ENCODE measurements at regions not wholly inside any gene's neighbourhood (a gene's known extent, or its start where the extent isn't known, plus 50 kb on each side); places are given as distances from the start of the nearest gene placed in this dataset.

GRCh38 chrX:46386511-46386910 is 158.7 kb downstream of the ZNF674 start:
- Histone ChIP-seq H3K27me3 (ENCODE audit: insufficient read depth, low read length) (no peaks in the 10 kb centered on the region), H3F3A (ENCODE audit: insufficient read depth, low read length) (no peaks in the 10 kb centered on the region), H3K9me3 (ENCODE audit: low read length) (no peaks in the 10 kb centered on the region), H3K9ac (ENCODE audit: low read length) (no peak overlapping the region), H3K9me2 (ENCODE audit: low read depth, low read length) (no peaks in the 10 kb centered on the region), H3K4me2 (ENCODE audit: low read length) (no peak overlapping the region), H3K36me3 (ENCODE audit: insufficient read depth, low read length) (no peaks in the 10 kb centered on the region), H3K4me1 (ENCODE audit: insufficient read depth, low read length, severe bottlenecking) (no peaks in the 10 kb centered on the region), H3K79me2 (ENCODE audit: insufficient read depth, low read length) (no peaks in the 10 kb centered on the region), H2AFZ (ENCODE audit: low read length) (no peak overlapping the region), H3K27ac (ENCODE audit: low read depth, low read length, poor library complexity, severe bottlenecking) (no peak overlapping the region), H4K20me1 (ENCODE audit: insufficient read depth, low read length) (no peaks in the 10 kb centered on the region), H3K4me3 (ENCODE audit: low read depth, low read length, poor library complexity, severe bottlenecking) (no peak overlapping the region)
- TF ChIP-seq CTCF (IDR thresholded peaks at IDR 0.05; ENCODE audit: low read length) (peak; percentile 23; the same call in 1 of the 2 replicates), EZH2 (IDR thresholded peaks at IDR 0.05; ENCODE audit: borderline replicate concordance, low read length) (no peak)

GRCh38 chrX:46383006-46383405 is 162.2 kb downstream of the ZNF674 start:
- no peak overlapping the region for H3K27ac ChIP-seq (ENCODE audit: low read depth, low read length, poor library complexity, severe bottlenecking)
- H2AFZ ChIP-seq (ENCODE audit: low read length) = no peak overlapping the region
- no peaks in the 10 kb centered on the region for H3K9me2 ChIP-seq (ENCODE audit: low read depth, low read length)
- H3K79me2 ChIP-seq (ENCODE audit: insufficient read depth, low read length) = no peaks in the 10 kb centered on the region
- no peak overlapping the region for H3K4me3 ChIP-seq (ENCODE audit: low read depth, low read length, poor library complexity, severe bottlenecking)
- no peak overlapping the region for H3K4me2 ChIP-seq (ENCODE audit: low read length)
- H3K36me3 ChIP-seq (ENCODE audit: insufficient read depth, low read length) = no peaks in the 10 kb centered on the region
- H4K20me1 ChIP-seq (ENCODE audit: insufficient read depth, low read length) = no peaks in the 10 kb centered on the region
- no peaks in the 10 kb centered on the region for H3F3A ChIP-seq (ENCODE audit: insufficient read depth, low read length)
- H3K9me3 ChIP-seq (ENCODE audit: low read length) = no peaks in the 10 kb centered on the region
- H3K27me3 ChIP-seq (ENCODE audit: insufficient read depth, low read length) = no peaks in the 10 kb centered on the region
- TF ChIP-seq CTCF (IDR thresholded peaks at IDR 0.05; ENCODE audit: low read length) (no peak), EZH2 (IDR thresholded peaks at IDR 0.05; ENCODE audit: borderline replicate concordance, low read length) (no peak)
- H3K4me1 ChIP-seq (ENCODE audit: insufficient read depth, low read length, severe bottlenecking) = no peaks in the 10 kb centered on the region
- H3K9ac ChIP-seq (ENCODE audit: low read length) = no peak overlapping the region

GRCh38 chrX:46382595-46382994 is 162.6 kb downstream of the ZNF674 start:
- H3K9ac ChIP-seq (ENCODE audit: low read length) = no peak overlapping the region
- H3K4me3 ChIP-seq (ENCODE audit: low read depth, low read length, poor library complexity, severe bottlenecking) = no peak overlapping the region
- no peaks in the 10 kb centered on the region for H3K79me2 ChIP-seq (ENCODE audit: insufficient read depth, low read length)
- no peaks in the 10 kb centered on the region for H3K9me3 ChIP-seq (ENCODE audit: low read length)
- H3K9me2 ChIP-seq (ENCODE audit: low read depth, low read length) = no peaks in the 10 kb centered on the region
- H3K27ac ChIP-seq (ENCODE audit: low read depth, low read length, poor library complexity, severe bottlenecking) = no peak overlapping the region
- TF ChIP-seq CTCF (IDR thresholded peaks at IDR 0.05; ENCODE audit: low read length) (no peak), EZH2 (IDR thresholded peaks at IDR 0.05; ENCODE audit: borderline replicate concordance, low read length) (no peak)
- H3K36me3 ChIP-seq (ENCODE audit: insufficient read depth, low read length) = no peaks in the 10 kb centered on the region
- H3F3A ChIP-seq (ENCODE audit: insufficient read depth, low read length) = no peaks in the 10 kb centered on the region
- H3K4me2 ChIP-seq (ENCODE audit: low read length) = no peak overlapping the region
- H2AFZ ChIP-seq (ENCODE audit: low read length) = no peak overlapping the region
- no peaks in the 10 kb centered on the region for H4K20me1 ChIP-seq (ENCODE audit: insufficient read depth, low read length)
- no peaks in the 10 kb centered on the region for H3K27me3 ChIP-seq (ENCODE audit: insufficient read depth, low read length)
- H3K4me1 ChIP-seq (ENCODE audit: insufficient read depth, low read length, severe bottlenecking) = no peaks in the 10 kb centered on the region

All from OCI-LY1 (cell line).